Stimulated activated effector memory CD8-positive, alpha-beta T cell treated with anti-CD3 and anti-CD28 coated beads, Interleukin-12 subunit alpha, Interleukin-12 subunit beta, amount 100 ng/mL, for 72 hours (primary cell): ENCODE measurements at regions not wholly inside any gene's neighbourhood (a gene's known extent, or its start where the extent isn't known, plus 50 kb on each side); places are given as distances from the start of the nearest gene placed in this dataset.
"Not testable (repeated sequence)": the region's sequence is repeated elsewhere in the genome, so short reads cannot be mapped to it uniquely, and the experiment has no call there.

Experiments
- ATAC-seq: fragments of 150-1000 bp; cut with Tn5 transposase; 2 replicates; pipeline ENCODE4 v1.10.0; 2021
- DNase-seq, 2 donors: peaks; one replicate each; pipeline ENCODE4 v3.0.0; 2021 to 2022; ENCODE audit warnings: low spot score in 2 of 2
- H3K27ac Mint-ChIP-seq: one replicate; pipeline ENCODE4 v1.8.0; 2022; ENCODE audit warnings: mild to moderate bottlenecking, mixed read lengths
- H3K36me3 Mint-ChIP-seq: one replicate; pipeline ENCODE4 v1.8.0; 2022; ENCODE audit warnings: mild to moderate bottlenecking, mixed read lengths
- H3K4me1 Mint-ChIP-seq: one replicate; pipeline ENCODE4 v1.8.0; 2022; ENCODE audit warnings: mixed read lengths
- H3K4me3 Mint-ChIP-seq: one replicate; pipeline ENCODE4 v1.8.0; 2022; ENCODE audit warnings: mild to moderate bottlenecking, mixed read lengths
- H3K9me3 Mint-ChIP-seq: one replicate; pipeline ENCODE4 v1.8.0; 2022; ENCODE audit warnings: mixed read lengths

- Mint-ChIP-seq H3K4me1 (peaks cover 61% of the 10 kb centered on the region), H3K36me3 (no peaks in the 10 kb centered on the region), H3K9me3 (peaks cover 5% of the 10 kb centered on the region), H3K27ac (peak overlapping the region; percentile 86), H3K4me3 (peak overlapping the region; percentile 37)
- DNase-seq (no peak), ATAC-seq (peak; percentile 2)
Observed at GRCh38 chr14:104394409-104394851, 185.1 kb upstream of the C14orf180 start.

GRCh38 chr14:104395276-104395675 is 184.3 kb upstream of the C14orf180 start:
- DNase-seq (peak in 1 of 2 donors; percentile 37), ATAC-seq (no peak)
- Mint-ChIP-seq H3K36me3 (no peaks in the 10 kb centered on the region), H3K4me3 (no peak overlapping the region), H3K27ac (peak overlapping the region; percentile 86), H3K4me1 (peaks cover 58% of the 10 kb centered on the region), H3K9me3 (peaks cover 5% of the 10 kb centered on the region)

DNA sequence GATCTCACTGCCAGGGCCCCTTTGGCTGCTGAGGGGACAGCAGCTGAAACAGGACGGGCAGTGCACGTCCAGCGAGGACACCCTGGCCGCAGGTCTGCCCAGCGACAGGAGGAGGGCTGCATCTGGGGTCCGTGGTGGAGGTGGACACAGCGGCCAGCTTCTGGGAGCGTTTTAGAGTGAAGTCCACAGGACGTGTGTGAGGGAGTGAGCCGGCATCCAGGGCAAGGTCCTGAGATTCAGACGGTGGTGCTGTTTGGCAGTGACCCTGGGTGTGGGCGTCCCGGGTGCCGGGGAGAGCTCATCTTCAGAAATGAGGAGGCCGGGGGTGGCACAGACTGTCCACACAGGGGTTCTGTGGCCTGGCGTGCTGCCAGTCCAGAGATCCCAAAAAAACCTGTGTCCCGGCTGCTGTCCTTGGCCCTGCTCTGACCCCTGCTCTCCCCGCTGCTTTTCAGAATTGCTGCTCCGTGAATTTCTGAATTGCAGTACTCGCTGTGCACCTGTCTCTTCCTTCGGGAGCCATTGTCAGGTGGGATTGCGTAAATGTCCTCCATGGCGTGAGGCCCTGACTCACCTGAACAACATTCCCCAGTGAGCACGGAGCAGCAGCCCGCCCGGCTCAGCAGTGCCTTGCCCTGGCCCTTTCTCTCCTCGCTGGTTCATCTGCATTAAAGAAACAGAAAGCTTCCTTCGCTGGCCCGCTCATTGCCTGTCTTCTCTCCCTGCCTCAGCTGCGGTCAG is 183.5 kb upstream of the C14orf180 start:
- Mint-ChIP-seq H3K9me3 (peaks cover 5% of the 10 kb centered on the region), H3K36me3 (no peaks in the 10 kb centered on the region), H3K4me3 (no peak overlapping the region), H3K27ac (no peak overlapping the region), H3K4me1 (peaks cover 53% of the 10 kb centered on the region)
- DNase-seq (peak in 1 of 2 donors; percentile 38), ATAC-seq (no peak)

- H3K9me3 Mint-ChIP-seq = peaks cover 5% of the 10 kb centered on the region
- no peak overlapping the region for H3K27ac Mint-ChIP-seq
- no peak overlapping the region for H3K4me3 Mint-ChIP-seq
- ATAC-seq (no peak), DNase-seq (no peak)
- H3K4me1 Mint-ChIP-seq = peaks cover 48% of the 10 kb centered on the region
- H3K36me3 Mint-ChIP-seq = no peaks in the 10 kb centered on the region
Observed at GRCh38 chr14:104396682-104397470, 182.7 kb upstream of the C14orf180 start.

GRCh38 chr14:104397956-104398355 is 181.6 kb upstream of the C14orf180 start:
- ATAC-seq = no peak
- H3K27ac Mint-ChIP-seq = no peak overlapping the region
- no peak for DNase-seq
- no peaks in the 10 kb centered on the region for H3K36me3 Mint-ChIP-seq
- H3K4me1 Mint-ChIP-seq = peaks cover 42% of the 10 kb centered on the region
- peaks cover 5% of the 10 kb centered on the region for H3K9me3 Mint-ChIP-seq
- H3K4me3 Mint-ChIP-seq = no peak overlapping the region

GRCh38 chr14:104398656-104399055 is 180.9 kb upstream of the C14orf180 start:
- DNase-seq (no peak), ATAC-seq (no peak)
- H3K36me3 Mint-ChIP-seq = no peaks in the 10 kb centered on the region
- peaks cover 5% of the 10 kb centered on the region for H3K9me3 Mint-ChIP-seq
- peaks cover 38% of the 10 kb centered on the region for H3K4me1 Mint-ChIP-seq
- no peak overlapping the region for H3K4me3 Mint-ChIP-seq
- H3K27ac Mint-ChIP-seq = peak overlapping the region; percentile 3

DNA sequence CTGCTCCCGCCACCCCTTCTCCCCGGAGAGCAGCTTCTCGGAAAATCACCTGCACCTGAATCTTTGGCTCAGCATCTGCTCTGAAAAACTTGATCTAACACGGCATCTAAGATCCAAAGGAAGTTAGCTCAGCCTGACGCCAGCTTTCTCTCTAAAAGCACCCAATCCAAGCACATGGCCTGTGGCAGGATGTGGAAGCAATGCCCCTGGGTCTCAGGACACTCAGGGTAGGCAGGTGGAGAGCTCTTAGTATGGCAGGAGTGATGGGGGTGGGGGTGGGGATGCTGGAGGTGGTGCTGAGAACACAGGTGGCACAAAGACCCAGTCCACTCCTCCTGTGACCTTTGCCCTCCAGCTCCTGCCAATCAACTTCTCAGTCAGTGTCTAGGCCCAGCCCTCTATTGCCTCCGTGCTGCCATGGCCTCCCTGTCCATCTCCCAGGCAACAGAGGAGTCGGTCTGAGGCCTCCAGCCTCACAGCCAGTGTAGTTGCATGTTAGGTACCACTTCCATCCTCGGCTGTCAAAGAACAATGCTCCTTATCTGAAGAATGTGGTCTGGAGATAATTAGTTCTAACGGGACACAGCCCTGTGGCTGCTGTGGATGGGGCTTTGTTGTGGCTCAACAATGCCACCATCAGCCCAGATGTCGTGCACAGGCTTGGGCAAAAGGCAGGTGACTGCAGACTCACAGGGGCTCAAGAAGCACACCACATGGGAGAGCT is 180.0 kb upstream of the C14orf180 start:
- peak overlapping the region; percentile 3 for H3K27ac Mint-ChIP-seq
- DNase-seq (peak in 1 of 2 donors; percentile 37), ATAC-seq (no peak)
- no peak overlapping the region for H3K4me3 Mint-ChIP-seq
- peaks cover 29% of the 10 kb centered on the region for H3K4me1 Mint-ChIP-seq
- H3K9me3 Mint-ChIP-seq = peaks cover 5% of the 10 kb centered on the region
- H3K36me3 Mint-ChIP-seq = no peaks in the 10 kb centered on the region

DNA sequence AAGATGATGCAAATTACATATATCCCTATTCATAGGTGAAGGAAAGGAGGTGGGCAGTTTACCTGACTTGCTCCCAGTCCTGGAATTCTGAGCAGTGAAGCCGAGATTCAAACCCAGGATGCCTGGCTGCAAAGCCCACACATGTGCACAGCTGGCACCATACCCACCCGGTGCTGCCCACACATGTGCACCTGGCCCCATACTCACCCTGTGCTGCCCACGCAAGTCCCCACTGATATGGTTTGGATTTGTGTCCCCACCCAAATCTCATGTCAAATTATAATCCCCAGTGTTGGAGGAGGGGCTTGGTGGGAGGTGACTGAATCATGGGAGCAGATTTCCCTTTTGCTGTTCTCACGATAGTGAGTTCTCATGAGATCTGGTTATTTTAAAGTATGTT is 179.2 kb upstream of the C14orf180 start:
- Mint-ChIP-seq H3K27ac (no peak overlapping the region), H3K36me3 (no peaks in the 10 kb centered on the region), H3K4me1 (peaks cover 21% of the 10 kb centered on the region), H3K4me3 (no peak overlapping the region), H3K9me3 (peaks cover 5% of the 10 kb centered on the region)
- no peak for DNase-seq
- ATAC-seq = no peak

- peaks cover 5% of the 10 kb centered on the region for H3K9me3 Mint-ChIP-seq
- H3K4me1 Mint-ChIP-seq = peaks cover 9% of the 10 kb centered on the region
- ATAC-seq = no peak
- H3K27ac Mint-ChIP-seq = no peak overlapping the region
- DNase-seq = no peak
- no peaks in the 10 kb centered on the region for H3K36me3 Mint-ChIP-seq
- no peak overlapping the region for H3K4me3 Mint-ChIP-seq
Observed at GRCh38 chr14:104401785-104402184, 177.8 kb upstream of the C14orf180 start.

GRCh38 chr14:104402303-104402702 is 177.3 kb upstream of the C14orf180 start:
- H3K9me3 Mint-ChIP-seq, H3K4me1 Mint-ChIP-seq, H3K4me3 Mint-ChIP-seq, ATAC-seq, H3K27ac Mint-ChIP-seq, H3K36me3 Mint-ChIP-seq: not testable (repeated sequence)
- peak in 1 of 2 donors; percentile 23 for DNase-seq

GRCh38 chr14:104403421-104404220 is 175.9 kb upstream of the C14orf180 start:
- DNase-seq = no peak
- no peak overlapping the region for H3K27ac Mint-ChIP-seq
- H3K9me3 Mint-ChIP-seq = no peaks in the 10 kb centered on the region
- peaks cover 9% of the 10 kb centered on the region for H3K4me1 Mint-ChIP-seq
- no peak overlapping the region for H3K4me3 Mint-ChIP-seq
- H3K36me3 Mint-ChIP-seq = no peaks in the 10 kb centered on the region
- ATAC-seq = no peak

GRCh38 chr14:104404922-104405321 is 174.6 kb upstream of the C14orf180 start:
- H3K36me3 Mint-ChIP-seq = no peaks in the 10 kb centered on the region
- no peak for ATAC-seq
- peaks cover under 1% of the 10 kb centered on the region for H3K4me1 Mint-ChIP-seq
- H3K9me3 Mint-ChIP-seq = peaks cover 4% of the 10 kb centered on the region
- no peak overlapping the region for H3K4me3 Mint-ChIP-seq
- peak in 1 of 2 donors; percentile 36 for DNase-seq
- no peak overlapping the region for H3K27ac Mint-ChIP-seq

GRCh38 chr14:104405360-104406226 is 174.0 kb upstream of the C14orf180 start:
- Mint-ChIP-seq H3K4me3 (no peak overlapping the region), H3K9me3 (peaks cover 4% of the 10 kb centered on the region), H3K27ac (no peak overlapping the region), H3K36me3 (no peaks in the 10 kb centered on the region), H3K4me1 (no peaks in the 10 kb centered on the region)
- peak in 1 of 2 donors; percentile 36 for DNase-seq
- no peak for ATAC-seq

DNA sequence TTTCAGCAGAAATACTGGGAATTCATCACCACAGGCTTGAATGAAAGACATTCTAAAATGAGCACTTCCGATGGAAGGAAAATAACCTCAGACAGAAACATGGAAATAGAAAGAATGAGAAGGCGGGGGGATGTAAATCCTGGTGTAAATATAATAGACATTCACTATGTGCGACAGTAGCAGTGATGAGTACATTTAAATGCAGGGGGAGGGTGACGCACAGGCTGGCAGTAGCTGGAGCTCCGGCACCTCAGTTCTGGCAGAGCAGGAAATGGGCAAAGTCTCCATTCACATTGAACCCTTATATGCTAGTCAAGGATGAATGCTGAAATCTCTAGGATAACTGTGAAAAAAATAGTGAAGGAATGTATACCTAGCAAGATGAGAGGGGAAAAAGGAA is 172.7 kb upstream of the C14orf180 start:
- DNase-seq (no peak), ATAC-seq (no peak)
- Mint-ChIP-seq H3K27ac (no peak overlapping the region), H3K4me3 (no peak overlapping the region), H3K9me3 (peaks cover 4% of the 10 kb centered on the region), H3K36me3 (no peaks in the 10 kb centered on the region), H3K4me1 (no peaks in the 10 kb centered on the region)
